Pancreas (tissue), 10 donors: ENCODE measurements at regions not wholly inside any gene's neighbourhood (a gene's known extent, or its start where the extent isn't known, plus 50 kb on each side); places are given as distances from the start of the nearest gene placed in this dataset.

Source experiments
- ATAC-seq, 4 donors: fragments of 200-7000 bp; cut with Tn5 transposase; one replicate each; pipeline versions ENCODE4 v1.8.0 to v1.9.1; 2020; ENCODE audit warnings: mild to moderate bottlenecking in 4 of 4, moderate library complexity in 4 of 4
- DNase-seq, 6 donors: peaks; one replicate each; pipeline ENCODE4 v3.0.0-alpha.2; 2020
- FAIRE-seq: peaks from 2 replicates; lab custom pipeline; 2012; peaks lifted over from hg19 to GRCh38; lab: Jason Lieb, UNC
- H3K27ac ChIP-seq, 4 donors: fragments of 200-600 bp; sonication (generic); 1 replicate in 3 of 4; 2 replicates in 1 of 4; pipeline versions ENCODE4 v1.5.0 to v1.8.0; 2020
- H3K27me3 ChIP-seq, 4 donors: fragments of 200-600 bp; one replicate each; pipeline ENCODE4 v1.8.0; 2021
- H3K36me3 ChIP-seq, 3 donors: fragments of 200-600 bp; sonication (generic) in 1 of 3; one replicate each; pipeline versions ENCODE4 v1.5.0 to v1.8.0; 2020 to 2021
- H3K4me1 ChIP-seq, 3 donors: fragments of 200-600 bp; one replicate each; pipeline ENCODE4 v1.8.0; 2021
- H3K4me3 ChIP-seq, 4 donors: fragments of 200-600 bp; sonication (generic) in 2 of 4; one replicate each; pipeline versions ENCODE4 v1.5.0 to v1.8.0; 2020 to 2021
- H3K9me3 ChIP-seq, 4 donors: fragments of 200-600 bp; one replicate each; pipeline ENCODE4 v1.8.0; 2021
- WGBS, 2 donors: extraction: QIAGEN DNeasy Blood & Tissue Kit; methylation state at CpG; one replicate each; pipeline ENCODE4 v1.1.7; 2013; 5-methylcytosine and 5-hydroxymethylcytosine counted together
- intact Hi-C, 3 donors: fragments of 100-400 bp; cut with DNase I; formaldehyde crosslinking; loops; one replicate each; pipeline versions ENCODE4 v1.11.1 to v1.14.2; 2022
- TF ChIP-seq, protein P1 (sequence below), 4 donors: fragments of 200-600 bp; sonication (generic) in 3 of 4; IDR thresholded peaks; one replicate each; pipeline versions ENCODE4 v1.5.0 to v1.8.0; 2021; ENCODE audit warnings: antibody characterized with exemption in 4 of 4
- donor health status: healthy with polysubstance abuse.
- donor health status: DM: no; HTN: no; CAD: no; lungs with moderate emphysema.
- donor health status: DM: no; HTN: no; CAD: no.
- donor health status: control.
- donor health status: control.
- donor health status: Bipolar disorder and iron deficiency.
- donor health status: DM: yes; HTN: yes; CAD: no.
- donor health status: DM: no; HTN: no; CAD: no.
- donor health status: DM: no; HTN: no; CAD: no.
- donor health status: DM: yes; HTN: yes; CAD: no.

DNA sequence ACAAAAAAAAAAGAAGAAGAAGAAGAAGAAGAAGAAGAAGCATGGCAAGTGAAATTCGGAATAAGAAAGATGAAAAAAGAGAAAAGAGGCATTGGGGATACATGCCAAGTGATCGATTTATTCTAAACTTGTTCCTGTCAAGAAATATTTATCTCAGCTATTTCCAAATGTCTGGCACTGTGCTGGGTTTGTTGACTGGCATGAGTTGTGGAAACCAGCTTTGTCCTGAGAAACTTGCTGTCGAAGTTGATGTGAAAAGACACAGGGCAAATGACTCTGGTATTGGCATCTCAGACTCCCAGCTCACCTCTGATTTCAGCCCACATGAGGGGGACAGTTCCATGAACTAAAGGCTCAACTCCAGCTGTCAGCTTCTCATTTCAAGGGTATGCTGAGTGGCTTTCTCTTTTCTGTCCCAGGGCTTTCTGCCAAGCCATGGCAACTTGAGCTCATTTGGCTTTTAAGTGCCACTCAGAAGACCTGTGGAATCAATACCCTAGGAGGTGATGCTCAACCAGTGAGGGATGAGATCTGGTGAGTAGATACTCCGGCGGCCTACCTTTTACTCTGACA, 253.3 kb upstream of the JAG1 start:
- FAIRE-seq (no peak), DNase-seq (peak in 1 of 6 donors; percentile 8), ATAC-seq (peak; percentile 40 to 77 (median 48))
- no peaks in the 10 kb centered on the region for H3K36me3 ChIP-seq
- TF ChIP-seq, protein P1, sequence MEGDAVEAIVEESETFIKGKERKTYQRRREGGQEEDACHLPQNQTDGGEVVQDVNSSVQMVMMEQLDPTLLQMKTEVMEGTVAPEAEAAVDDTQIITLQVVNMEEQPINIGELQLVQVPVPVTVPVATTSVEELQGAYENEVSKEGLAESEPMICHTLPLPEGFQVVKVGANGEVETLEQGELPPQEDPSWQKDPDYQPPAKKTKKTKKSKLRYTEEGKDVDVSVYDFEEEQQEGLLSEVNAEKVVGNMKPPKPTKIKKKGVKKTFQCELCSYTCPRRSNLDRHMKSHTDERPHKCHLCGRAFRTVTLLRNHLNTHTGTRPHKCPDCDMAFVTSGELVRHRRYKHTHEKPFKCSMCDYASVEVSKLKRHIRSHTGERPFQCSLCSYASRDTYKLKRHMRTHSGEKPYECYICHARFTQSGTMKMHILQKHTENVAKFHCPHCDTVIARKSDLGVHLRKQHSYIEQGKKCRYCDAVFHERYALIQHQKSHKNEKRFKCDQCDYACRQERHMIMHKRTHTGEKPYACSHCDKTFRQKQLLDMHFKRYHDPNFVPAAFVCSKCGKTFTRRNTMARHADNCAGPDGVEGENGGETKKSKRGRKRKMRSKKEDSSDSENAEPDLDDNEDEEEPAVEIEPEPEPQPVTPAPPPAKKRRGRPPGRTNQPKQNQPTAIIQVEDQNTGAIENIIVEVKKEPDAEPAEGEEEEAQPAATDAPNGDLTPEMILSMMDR (IDR thresholded peaks at IDR 0.05) = no peak
- 38 to 39% methylated on average over 5 of the region's 5 CpGs for WGBS, 2 donors
- H3K27me3 ChIP-seq = no peaks in the 10 kb centered on the region
- H3K4me3 ChIP-seq = no peak overlapping the region
- H3K27ac ChIP-seq = no peak overlapping the region
- intact Hi-C loops = no loop called here
- no peaks in the 10 kb centered on the region for H3K9me3 ChIP-seq
- peaks cover 0 to 21% (median 16%) of the 10 kb centered on the region in 3 donors for H3K4me1 ChIP-seq

DNA sequence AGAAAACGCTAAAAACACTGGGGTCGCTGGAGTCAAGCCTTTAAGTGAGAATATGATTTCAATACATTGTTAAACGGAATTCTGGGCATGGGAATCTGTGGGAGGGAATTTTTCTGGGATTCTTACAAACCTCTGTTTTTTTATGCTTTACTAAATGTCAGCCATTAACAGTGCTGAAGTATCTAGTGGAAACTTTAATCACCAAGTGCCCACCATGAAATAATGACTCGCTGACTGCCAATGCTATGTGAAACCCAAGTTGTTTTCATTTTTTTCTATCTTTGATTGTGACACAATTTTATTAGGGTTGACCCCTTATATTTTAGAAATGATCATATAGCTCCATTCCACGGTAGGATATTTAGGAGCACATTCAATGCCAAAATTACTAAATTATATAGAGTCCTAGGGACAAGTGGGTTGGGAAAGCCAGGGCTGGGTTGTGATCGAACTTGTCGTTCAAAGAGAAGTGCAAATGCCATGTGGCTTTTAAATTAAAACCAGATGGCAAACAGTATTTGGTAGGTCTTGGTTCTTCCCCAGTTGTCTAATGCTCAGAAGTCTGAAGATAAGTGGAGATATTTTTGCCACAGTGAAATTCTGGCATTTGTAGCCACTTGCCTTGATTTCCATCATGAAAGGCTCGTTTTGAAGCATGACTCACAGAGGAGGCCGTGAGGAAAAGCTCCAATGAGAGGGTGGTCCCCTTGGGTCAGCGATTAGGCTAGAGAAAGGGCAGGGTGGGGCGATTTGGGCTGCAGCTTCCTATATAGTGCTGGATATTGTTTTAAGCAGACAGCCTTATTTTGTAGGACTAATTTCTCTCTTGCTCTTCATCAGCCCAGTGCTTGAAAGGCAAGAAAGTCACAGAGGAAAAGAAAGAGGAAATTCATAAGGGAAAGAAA, 254.4 kb upstream of the JAG1 start:
- TF ChIP-seq, protein P1 (IDR thresholded peaks at IDR 0.05) = no peak
- peaks cover 0 to 21% (median 16%) of the 10 kb centered on the region in 3 donors for H3K4me1 ChIP-seq
- H3K9me3 ChIP-seq = no peaks in the 10 kb centered on the region
- intact Hi-C loops = no loop called here
- no peak for ATAC-seq
- no peaks in the 10 kb centered on the region for H3K36me3 ChIP-seq
- no peak for FAIRE-seq
- no peaks in the 10 kb centered on the region for H3K27me3 ChIP-seq
- DNase-seq = no peak
- H3K4me3 ChIP-seq = no peak overlapping the region
- no peak overlapping the region for H3K27ac ChIP-seq
- WGBS, 2 donors = 88 to 89% methylated on average over 11 of the region's 11 CpGs

DNA sequence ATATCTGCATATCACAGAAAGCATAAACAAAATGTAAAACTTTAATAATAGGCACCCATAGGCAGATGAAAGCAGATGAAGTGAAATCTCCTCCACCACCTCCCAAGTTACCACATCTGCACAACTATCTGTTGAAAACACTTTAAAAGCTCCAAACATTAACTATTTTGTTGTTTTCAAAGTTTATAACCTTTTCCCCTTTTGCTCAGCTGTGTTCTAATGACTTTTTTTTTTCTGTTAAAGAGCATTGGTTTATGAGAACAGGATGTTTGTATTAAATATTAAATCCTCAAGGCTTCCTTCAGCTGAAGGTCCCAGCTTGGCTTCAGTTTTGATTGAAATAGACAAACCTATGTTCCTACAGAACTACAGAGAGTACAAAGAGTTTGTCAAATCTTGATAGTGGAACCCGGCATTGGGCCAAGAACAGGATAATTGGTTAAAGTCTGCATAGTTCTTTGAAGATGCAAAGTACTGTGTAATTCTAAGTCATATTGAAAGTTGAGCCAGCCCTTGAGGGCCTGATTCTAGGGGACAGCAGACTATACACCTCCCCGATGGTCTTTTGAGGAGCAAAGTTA, 255.1 kb upstream of the JAG1 start:
- ATAC-seq (no peak), FAIRE-seq (no peak), DNase-seq (no peak)
- Histone ChIP-seq H3K9me3 (no peaks in the 10 kb centered on the region), H3K36me3 (no peaks in the 10 kb centered on the region), H3K4me3 (no peak overlapping the region), H3K4me1 (peaks cover 0 to 21% (median 16%) of the 10 kb centered on the region in 3 donors), H3K27ac (no peak overlapping the region), H3K27me3 (no peaks in the 10 kb centered on the region)
- intact Hi-C loops = no loop called here
- TF ChIP-seq, protein P1 (IDR thresholded peaks at IDR 0.05) = no peak
- 56 to 59% methylated on average over 2 of the region's 2 CpGs for WGBS, 2 donors

DNA sequence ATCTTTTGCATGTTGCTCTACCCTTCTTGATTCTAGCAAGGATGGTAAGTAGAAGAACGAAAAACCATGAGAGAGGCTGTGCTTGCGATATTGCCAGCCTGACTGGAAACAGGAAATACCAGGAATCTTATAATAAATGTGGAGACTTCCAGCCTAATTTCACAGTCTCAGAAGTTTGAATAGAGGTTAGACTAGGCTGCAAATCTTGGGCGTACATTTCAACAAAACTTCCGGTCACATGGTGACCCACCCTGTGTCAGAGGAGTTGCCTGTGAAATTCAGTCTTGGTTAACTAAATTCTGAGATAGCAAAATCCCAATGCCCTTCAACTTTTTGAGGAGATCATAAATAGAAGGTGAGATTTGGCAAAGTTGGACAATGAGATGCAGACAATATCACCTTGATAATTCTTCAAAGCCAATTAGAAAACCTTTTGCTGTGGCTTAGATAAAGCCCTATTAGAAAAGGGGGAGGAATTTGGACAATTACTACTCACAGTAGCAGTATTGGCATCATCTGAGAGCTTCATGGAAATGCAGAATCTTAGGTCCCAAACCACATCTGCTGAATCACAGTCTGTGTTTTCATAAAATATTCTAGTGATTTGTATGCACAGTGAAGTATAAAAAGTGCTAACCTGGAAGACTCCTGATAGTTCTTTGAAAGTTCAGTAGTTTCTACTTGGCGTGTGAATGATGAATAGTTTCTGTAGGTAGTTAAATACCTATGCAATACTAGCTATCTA, 262.0 kb upstream of the JAG1 start:
- 86 to 89% methylated on average over 5 of the region's 5 CpGs for WGBS, 2 donors
- H3K4me3 ChIP-seq = no peak overlapping the region
- no peak for DNase-seq
- no peaks in the 10 kb centered on the region for H3K9me3 ChIP-seq
- intact Hi-C loops = no loop called here
- ATAC-seq = no peak
- no peaks in the 10 kb centered on the region for H3K27me3 ChIP-seq
- no peaks in the 10 kb centered on the region for H3K36me3 ChIP-seq
- no peaks in the 10 kb centered on the region for H3K4me1 ChIP-seq
- H3K27ac ChIP-seq = no peak overlapping the region
- TF ChIP-seq, protein P1 (IDR thresholded peaks at IDR 0.05) = no peak
- no peak for FAIRE-seq
